ENCODE measurements at regions not wholly inside any gene's neighbourhood (a gene's known extent, or its start where the extent isn't known, plus 50 kb on each side); places are given as distances from the start of the nearest gene placed in this dataset.

DNA sequence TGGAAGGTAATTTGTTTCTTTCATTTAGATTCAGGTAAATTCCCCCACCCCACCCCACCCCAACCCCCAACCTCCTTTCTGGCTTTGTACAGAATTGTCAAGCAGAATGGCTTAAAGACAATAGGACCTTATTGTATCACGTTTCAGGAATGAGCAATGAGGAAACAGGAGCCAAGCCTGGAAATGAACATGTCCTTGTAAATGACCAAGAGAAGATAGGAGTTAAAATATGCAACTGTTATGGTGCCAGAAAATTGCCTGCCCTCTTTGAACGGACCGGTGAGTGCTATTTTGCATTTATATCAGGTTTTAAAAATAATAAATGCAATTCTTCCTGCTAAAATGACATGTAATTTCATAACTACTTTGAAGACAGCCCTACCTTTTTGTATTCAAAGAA, 141.6 kb upstream of the PELI2 start:
- Histone ChIP-seq H3K4me1 (ENCODE audit: control insufficient read depth, insufficient read depth, low read length, poor library complexity, severe bottlenecking) (peaks cover 15% of the 10 kb centered on the region), H3K27ac (ENCODE audit: low read depth, low read length, severe bottlenecking) (no peak overlapping the region), H3K36me3 (ENCODE audit: control insufficient read depth, insufficient read depth, low read length) (no peaks in the 10 kb centered on the region), H3K9me3 (ENCODE audit: control insufficient read depth, low read length) (peaks cover 4% of the 10 kb centered on the region), H3K4me3 (ENCODE audit: extremely low read depth, insufficient read depth, low read length, poor library complexity, severe bottlenecking) (no peak overlapping the region)
- WGBS, 2 experiments (ENCODE audit: insufficient coverage in 2 of 2), result 67% methylated on average over 1 of the region's 3 CpGs; no CpG with 5 or more reads in 1 of the 2 experiments

DNA sequence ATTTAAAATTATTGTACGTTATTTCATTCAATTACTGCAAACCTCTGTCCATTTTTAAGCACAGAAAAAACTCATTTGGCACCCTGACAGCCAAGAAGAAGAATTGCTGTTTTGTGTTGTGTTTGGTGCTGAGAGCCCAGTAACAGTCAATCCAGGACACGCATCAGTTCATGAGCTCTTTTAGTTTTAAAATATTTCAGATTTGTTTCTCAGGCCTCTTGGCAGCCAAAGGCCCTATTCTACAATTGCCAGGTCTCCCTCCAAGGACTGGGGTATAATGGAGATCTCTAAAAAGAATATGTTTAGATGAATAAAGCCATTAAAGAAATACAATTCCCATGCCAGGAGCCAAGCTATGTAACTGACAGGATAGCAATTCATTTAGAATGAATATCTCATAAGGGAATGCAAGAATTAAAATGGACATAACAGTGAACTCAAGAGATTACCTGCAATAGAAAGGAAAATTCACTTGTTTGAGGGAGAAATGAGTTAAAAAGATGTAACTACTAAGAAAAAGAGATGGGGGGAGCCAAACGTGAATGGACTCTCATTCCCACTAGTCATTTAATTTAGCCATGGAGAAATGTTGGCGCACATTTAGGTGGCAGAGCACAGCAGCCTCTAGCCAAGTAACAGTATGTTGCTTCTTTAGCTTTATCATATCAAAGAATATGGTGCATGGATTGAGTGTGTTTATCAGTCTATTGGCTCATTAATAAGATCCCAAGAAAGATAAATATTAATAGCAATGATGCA, 140.6 kb upstream of the PELI2 start:
- no peak overlapping the region for H3K27ac ChIP-seq (ENCODE audit: low read depth, low read length, severe bottlenecking)
- 100% methylated on average over 1 of the region's 4 CpGs; no CpG with 5 or more reads in 1 of the 2 experiments for WGBS, 2 experiments (ENCODE audit: insufficient coverage in 2 of 2)
- H3K4me3 ChIP-seq (ENCODE audit: extremely low read depth, insufficient read depth, low read length, poor library complexity, severe bottlenecking), result no peak overlapping the region
- no peaks in the 10 kb centered on the region for H3K36me3 ChIP-seq (ENCODE audit: control insufficient read depth, insufficient read depth, low read length)
- peaks cover 5% of the 10 kb centered on the region for H3K9me3 ChIP-seq (ENCODE audit: control insufficient read depth, low read length)
- H3K4me1 ChIP-seq (ENCODE audit: control insufficient read depth, insufficient read depth, low read length, poor library complexity, severe bottlenecking), result peaks cover 15% of the 10 kb centered on the region

DNA sequence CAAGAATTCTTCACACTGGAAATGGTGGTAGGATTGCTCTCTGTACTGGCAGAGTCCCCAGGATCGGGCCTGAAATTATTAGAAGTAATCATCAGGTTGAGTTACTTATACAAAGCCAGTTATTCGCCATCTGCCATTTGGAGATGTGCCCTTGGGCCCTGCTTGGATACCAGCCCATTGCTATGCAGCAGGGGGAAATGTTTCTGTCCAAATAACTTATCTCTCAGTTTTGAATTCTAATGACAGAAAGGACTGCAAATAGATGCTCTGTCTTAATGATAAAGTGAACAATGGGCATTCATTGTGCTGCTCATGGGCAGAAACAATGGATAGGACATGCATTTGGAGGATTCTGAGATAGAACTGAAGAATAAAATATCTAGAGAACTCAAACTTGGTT, 139.1 kb upstream of the PELI2 start:
- Histone ChIP-seq H3K4me3 (ENCODE audit: extremely low read depth, insufficient read depth, low read length, poor library complexity, severe bottlenecking) (no peak overlapping the region), H3K36me3 (ENCODE audit: control insufficient read depth, insufficient read depth, low read length) (no peaks in the 10 kb centered on the region), H3K27ac (ENCODE audit: low read depth, low read length, severe bottlenecking) (no peak overlapping the region), H3K9me3 (ENCODE audit: control insufficient read depth, low read length) (peaks cover 5% of the 10 kb centered on the region), H3K4me1 (ENCODE audit: control insufficient read depth, insufficient read depth, low read length, poor library complexity, severe bottlenecking) (peaks cover 7% of the 10 kb centered on the region)
- WGBS, 2 experiments (ENCODE audit: insufficient coverage in 2 of 2), result 85 to 89% methylated on average over 2 of the region's 2 CpGs

DNA sequence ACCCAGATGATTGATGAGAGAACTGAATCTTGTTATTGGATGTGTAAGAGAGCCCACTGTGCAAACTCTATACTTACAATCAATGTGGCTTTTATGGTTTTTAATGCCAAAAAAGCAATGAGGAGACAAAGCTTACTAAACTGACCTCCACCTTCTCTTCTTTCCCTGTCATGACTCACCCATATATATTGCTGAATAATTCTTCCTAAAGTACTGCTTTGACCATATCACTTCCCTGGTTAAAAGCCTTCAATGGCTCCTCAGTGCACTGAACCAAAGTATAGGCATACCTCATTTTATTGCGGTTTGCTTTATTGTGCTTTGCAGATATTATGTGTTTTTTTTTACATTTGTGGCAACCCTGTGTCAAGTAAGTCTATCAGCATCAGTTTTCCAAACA, 138.4 kb upstream of the PELI2 start:
- Histone ChIP-seq H3K27ac (ENCODE audit: low read depth, low read length, severe bottlenecking) (no peak overlapping the region), H3K36me3 (ENCODE audit: control insufficient read depth, insufficient read depth, low read length) (no peaks in the 10 kb centered on the region), H3K4me3 (ENCODE audit: extremely low read depth, insufficient read depth, low read length, poor library complexity, severe bottlenecking) (no peak overlapping the region), H3K4me1 (ENCODE audit: control insufficient read depth, insufficient read depth, low read length, poor library complexity, severe bottlenecking) (peaks cover 1% of the 10 kb centered on the region), H3K9me3 (ENCODE audit: control insufficient read depth, low read length) (peaks cover 5% of the 10 kb centered on the region)
- WGBS, 2 experiments (ENCODE audit: insufficient coverage in 2 of 2), result no CpG with 5 or more reads among the region's 1 CpG

DNA sequence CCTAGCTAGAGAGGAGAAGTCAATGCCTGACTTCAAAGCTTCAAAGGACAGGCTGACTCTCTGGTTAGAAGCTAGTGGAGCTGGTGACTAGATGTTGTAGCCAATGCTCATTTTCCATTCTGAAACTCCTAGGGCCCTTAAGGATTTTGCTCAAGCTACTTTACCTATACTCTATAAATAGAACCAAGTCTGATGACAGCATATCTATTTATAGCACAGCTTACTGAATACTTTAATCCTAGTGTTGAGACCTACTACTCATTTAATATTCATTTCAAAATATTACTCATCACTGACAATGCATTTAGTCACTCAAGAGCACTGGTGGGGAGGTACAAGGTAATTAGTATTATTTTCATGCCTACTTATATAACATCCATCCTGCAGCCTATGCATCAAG, 137.2 kb upstream of the PELI2 start:
- Histone ChIP-seq H3K27ac (ENCODE audit: low read depth, low read length, severe bottlenecking) (no peak overlapping the region), H3K4me3 (ENCODE audit: extremely low read depth, insufficient read depth, low read length, poor library complexity, severe bottlenecking) (no peak overlapping the region), H3K36me3 (ENCODE audit: control insufficient read depth, insufficient read depth, low read length) (no peaks in the 10 kb centered on the region), H3K9me3 (ENCODE audit: control insufficient read depth, low read length) (peaks cover 5% of the 10 kb centered on the region), H3K4me1 (ENCODE audit: control insufficient read depth, insufficient read depth, low read length, poor library complexity, severe bottlenecking) (no peaks in the 10 kb centered on the region)

DNA sequence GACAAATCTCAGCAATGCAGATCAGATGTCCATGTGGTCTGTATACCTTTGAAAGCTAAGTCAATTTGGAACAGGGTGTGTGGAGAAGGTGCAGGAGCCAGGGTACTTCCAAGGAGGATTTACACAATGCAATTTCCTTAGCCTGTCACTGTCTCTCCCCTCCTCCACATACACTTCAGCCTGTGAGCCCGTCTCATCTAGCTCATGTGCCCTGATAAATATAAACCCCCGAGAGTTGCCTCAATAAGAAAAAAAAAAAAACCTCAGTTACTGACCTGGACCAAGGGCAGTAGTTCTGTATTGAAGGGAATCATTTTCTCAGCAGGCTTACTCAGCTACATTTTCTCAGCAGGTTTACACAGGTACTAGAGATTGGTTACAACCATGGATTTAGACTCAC, 132.1 kb upstream of the PELI2 start:
- H3K9me3 ChIP-seq (ENCODE audit: control insufficient read depth, low read length), result peaks cover 5% of the 10 kb centered on the region
- 67% methylated on average over 1 of the region's 2 CpGs; no CpG with 5 or more reads in 1 of the 2 experiments for WGBS, 2 experiments (ENCODE audit: insufficient coverage in 2 of 2)
- no peak overlapping the region for H3K27ac ChIP-seq (ENCODE audit: low read depth, low read length, severe bottlenecking)
- no peaks in the 10 kb centered on the region for H3K4me1 ChIP-seq (ENCODE audit: control insufficient read depth, insufficient read depth, low read length, poor library complexity, severe bottlenecking)
- H3K4me3 ChIP-seq (ENCODE audit: extremely low read depth, insufficient read depth, low read length, poor library complexity, severe bottlenecking), result no peak overlapping the region
- H3K36me3 ChIP-seq (ENCODE audit: control insufficient read depth, insufficient read depth, low read length), result no peaks in the 10 kb centered on the region

DNA sequence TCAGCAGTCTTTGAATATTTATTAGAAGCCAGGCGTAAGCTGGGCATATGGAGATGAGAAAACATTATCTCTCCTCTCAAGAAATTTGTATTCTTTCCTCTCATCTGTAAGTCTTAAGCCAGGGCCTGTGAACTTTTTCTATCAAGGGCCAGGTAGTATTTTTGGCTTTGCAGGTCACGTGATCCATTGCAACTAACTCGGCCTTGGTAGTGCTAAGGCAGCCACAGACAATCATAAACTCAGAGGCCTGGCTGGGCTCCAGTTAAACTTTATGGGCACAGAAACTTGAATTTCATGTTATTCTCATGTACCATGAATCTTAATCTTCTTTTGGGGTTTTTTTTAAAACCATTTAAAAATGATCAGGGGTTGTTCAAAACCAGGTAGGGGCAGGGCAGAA, 117.4 kb upstream of the PELI2 start:
- 87% methylated on average over 2 of the region's 3 CpGs; no CpG with 5 or more reads in 1 of the 2 experiments for WGBS, 2 experiments (ENCODE audit: insufficient coverage in 2 of 2)

DNA sequence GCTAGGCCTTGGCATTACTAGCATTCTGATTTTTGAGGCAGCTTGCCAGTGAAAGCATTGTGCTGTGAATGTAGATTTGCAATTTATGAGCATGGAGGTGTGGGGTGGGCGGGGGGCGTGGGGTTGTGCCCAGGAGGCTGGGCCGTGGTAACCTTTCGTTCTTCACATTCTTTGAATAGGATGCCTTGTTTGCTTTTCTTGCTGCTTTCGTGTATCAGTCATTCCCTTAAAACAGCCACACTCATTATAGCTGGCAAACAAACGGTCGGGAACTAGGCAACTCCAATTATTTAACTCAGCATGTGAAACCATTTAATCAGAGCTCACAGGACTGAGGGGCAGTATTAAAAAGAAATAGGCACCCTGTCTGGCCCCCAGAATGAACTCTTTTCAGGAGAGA, 115.9 kb upstream of the PELI2 start:
- Histone ChIP-seq H3K9me3 (ENCODE audit: control insufficient read depth, low read length) (no peaks in the 10 kb centered on the region), H3K4me3 (ENCODE audit: extremely low read depth, insufficient read depth, low read length, poor library complexity, severe bottlenecking) (no peak overlapping the region), H3K4me1 (ENCODE audit: control insufficient read depth, insufficient read depth, low read length, poor library complexity, severe bottlenecking) (peaks cover 21% of the 10 kb centered on the region), H3K36me3 (ENCODE audit: control insufficient read depth, insufficient read depth, low read length) (no peaks in the 10 kb centered on the region), H3K27ac (ENCODE audit: low read depth, low read length, severe bottlenecking) (no peak overlapping the region)
- WGBS, 2 experiments (ENCODE audit: insufficient coverage in 2 of 2), result 74 to 83% methylated on average over 2 to 4 of the region's 7 CpGs

More for the DNA sequence above, 117.4 kb upstream of the PELI2 start:
- Histone ChIP-seq H3K36me3 (ENCODE audit: control insufficient read depth, insufficient read depth, low read length) (no peaks in the 10 kb centered on the region), H3K4me3 (ENCODE audit: extremely low read depth, insufficient read depth, low read length, poor library complexity, severe bottlenecking) (no peak overlapping the region), H3K9me3 (ENCODE audit: control insufficient read depth, low read length) (no peaks in the 10 kb centered on the region), H3K4me1 (ENCODE audit: control insufficient read depth, insufficient read depth, low read length, poor library complexity, severe bottlenecking) (peaks cover 19% of the 10 kb centered on the region), H3K27ac (ENCODE audit: low read depth, low read length, severe bottlenecking) (no peak overlapping the region)

DNA sequence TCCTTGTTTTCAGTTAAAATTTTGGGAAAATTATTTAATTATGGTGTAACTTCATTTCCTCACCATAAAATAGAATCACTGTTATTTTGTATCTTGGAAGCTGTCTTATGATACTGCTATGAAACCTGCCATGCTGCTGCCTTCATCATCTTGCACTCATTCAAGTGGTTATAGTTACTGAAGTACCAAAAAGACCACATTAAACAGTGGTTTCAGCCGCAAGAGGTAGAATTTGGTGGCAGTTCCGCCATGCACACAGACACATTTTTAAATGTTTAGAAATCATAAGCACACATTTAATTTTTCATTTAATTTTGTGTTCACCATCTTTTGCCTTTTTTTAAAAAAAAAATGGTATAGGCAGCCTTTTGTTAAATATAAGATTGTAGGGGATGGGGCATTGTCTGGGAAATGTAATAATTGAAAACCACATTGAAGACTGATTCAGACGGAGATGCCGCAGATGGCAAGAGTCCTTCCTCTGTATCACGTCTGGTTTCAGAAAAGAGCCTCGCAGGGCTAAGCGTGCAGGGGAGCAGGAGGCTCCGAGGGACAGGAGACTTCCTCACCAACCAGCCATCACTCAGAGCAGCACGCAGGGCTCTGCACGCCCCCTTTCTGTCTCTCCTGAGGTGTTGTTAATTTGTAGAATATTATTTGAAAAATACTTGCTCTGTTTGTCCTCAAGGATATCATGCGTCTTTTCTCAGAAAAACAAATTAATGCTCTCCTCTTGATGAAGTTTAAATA, 115.2 kb upstream of the PELI2 start:
- no peak overlapping the region for H3K4me3 ChIP-seq (ENCODE audit: extremely low read depth, insufficient read depth, low read length, poor library complexity, severe bottlenecking)
- no peak overlapping the region for H3K27ac ChIP-seq (ENCODE audit: low read depth, low read length, severe bottlenecking)
- H3K4me1 ChIP-seq (ENCODE audit: control insufficient read depth, insufficient read depth, low read length, poor library complexity, severe bottlenecking), result peaks cover 21% of the 10 kb centered on the region

DNA sequence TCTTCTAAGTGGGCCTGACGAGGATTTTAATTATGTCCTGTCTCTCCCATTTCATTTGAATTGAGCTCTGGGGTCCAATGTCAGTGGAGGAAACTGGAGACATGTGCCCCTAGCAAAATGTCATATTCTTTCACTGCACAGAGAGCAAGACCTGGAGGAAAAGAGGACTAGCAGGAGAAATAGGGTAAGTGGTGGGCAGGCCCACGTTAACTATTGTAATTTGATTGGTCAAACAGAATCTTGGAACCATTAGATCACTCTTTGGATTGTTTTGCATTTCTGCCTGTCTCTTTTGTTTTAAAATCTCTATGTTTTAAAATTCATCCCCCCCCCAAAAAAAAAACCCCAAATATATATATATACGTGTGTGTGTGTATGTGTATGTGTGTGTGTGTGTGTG, 113.9 kb upstream of the PELI2 start:
- Histone ChIP-seq H3K36me3 (ENCODE audit: control insufficient read depth, insufficient read depth, low read length) (no peaks in the 10 kb centered on the region), H3K4me1 (ENCODE audit: control insufficient read depth, insufficient read depth, low read length, poor library complexity, severe bottlenecking) (peaks cover 21% of the 10 kb centered on the region)

More for the DNA sequence above, 115.2 kb upstream of the PELI2 start:
- Histone ChIP-seq H3K36me3 (ENCODE audit: control insufficient read depth, insufficient read depth, low read length) (no peaks in the 10 kb centered on the region), H3K9me3 (ENCODE audit: control insufficient read depth, low read length) (peaks cover 4% of the 10 kb centered on the region)
- WGBS, 2 experiments (ENCODE audit: insufficient coverage in 2 of 2), result 87 to 100% methylated on average over 2 to 6 of the region's 11 CpGs

DNA sequence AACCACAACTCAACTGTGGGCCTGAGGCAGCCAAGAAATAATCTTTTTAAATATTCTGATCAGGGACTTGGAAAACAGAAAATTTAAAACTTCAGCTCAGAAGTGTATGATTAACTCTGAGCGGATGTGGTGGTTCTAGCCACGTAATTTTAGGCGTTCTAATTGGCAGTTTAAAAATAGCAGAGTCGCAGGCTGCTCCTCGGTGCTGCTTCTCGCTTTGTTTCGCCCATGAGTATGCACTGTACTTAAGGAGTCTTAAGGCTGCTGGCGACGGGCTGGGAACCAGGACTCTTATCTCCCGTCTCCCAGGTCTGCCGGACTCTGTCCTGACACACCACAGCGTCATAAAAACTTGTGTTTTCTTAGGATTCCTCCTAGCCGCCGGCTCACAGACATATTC, 113.4 kb upstream of the PELI2 start:
- Histone ChIP-seq H3K9me3 (ENCODE audit: control insufficient read depth, low read length) (peaks cover 4% of the 10 kb centered on the region), H3K4me1 (ENCODE audit: control insufficient read depth, insufficient read depth, low read length, poor library complexity, severe bottlenecking) (peaks cover 21% of the 10 kb centered on the region), H3K36me3 (ENCODE audit: control insufficient read depth, insufficient read depth, low read length) (no peaks in the 10 kb centered on the region), H3K27ac (ENCODE audit: low read depth, low read length, severe bottlenecking) (peak overlapping the region; percentile 86), H3K4me3 (ENCODE audit: extremely low read depth, insufficient read depth, low read length, poor library complexity, severe bottlenecking) (no peak overlapping the region)
- 44 to 57% methylated on average over 10 to 11 of the region's 14 CpGs for WGBS, 2 experiments (ENCODE audit: insufficient coverage in 2 of 2)

More for the DNA sequence above, 113.9 kb upstream of the PELI2 start:
- Histone ChIP-seq H3K9me3 (ENCODE audit: control insufficient read depth, low read length) (peaks cover 4% of the 10 kb centered on the region), H3K27ac (ENCODE audit: low read depth, low read length, severe bottlenecking) (peak overlapping the region; percentile 86), H3K4me3 (ENCODE audit: extremely low read depth, insufficient read depth, low read length, poor library complexity, severe bottlenecking) (no peak overlapping the region)
- 86 to 88% methylated on average over 1 to 2 of the region's 3 CpGs for WGBS, 2 experiments (ENCODE audit: insufficient coverage in 2 of 2)

All from mesodermal cell (in vitro differentiated cells).